GM12878 (cell line): ENCODE measurements at regions not wholly inside any gene's neighbourhood (a gene's known extent, or its start where the extent isn't known, plus 50 kb on each side); places are given as distances from the start of the nearest gene placed in this dataset.

Experiments
- ATAC-seq: fragments of 200-7000 bp; cut with Tn5 transposase; 3 replicates; pipeline ENCODE4 v1.9.1; 2020; ENCODE audit warnings: mild to moderate bottlenecking, moderate library complexity
- BruUV-seq: library from RNA; stranded (reverse); fragments of 400-500 nt; replicated peaks from 2 replicates; lab custom pipeline; 2021; lab: Mats Ljungman, UMichigan
- CTCF ChIA-PET: fragments of 300-600 bp; sonication (Branson Sonifier 250); formaldehyde crosslinking; extraction: SDS; loops from one replicate; lab custom pipeline; 2021; ENCODE audit warnings: inconsistent platforms; lab: Yijun Ruan, JAX
- POLR2A ChIA-PET: fragments of 350-600 bp; formaldehyde crosslinking; extraction: SDS; loops from one replicate; lab custom pipeline; 2021; ENCODE audit warnings: inconsistent platforms; lab: Charles Lee
- RAD21 ChIA-PET: fragments of 300-600 bp; sonication (Branson Sonifier 250); formaldehyde crosslinking; loops from one replicate; lab custom pipeline; 2023; ENCODE audit warnings: antibody characterized with exemption; ENCODE audit not compliant: unreplicated experiment; lab: Charles Lee
- SMC1A ChIA-PET: fragments of 300-600 bp; sonication (Branson Sonifier 250); formaldehyde crosslinking; loops from one replicate; lab custom pipeline; 2023; ENCODE audit not compliant: unreplicated experiment, uncharacterized antibody; lab: Charles Lee
- DNase-seq: peaks from one replicate; pipeline ENCODE4 v3.0.0-alpha.2; 2011; ENCODE audit warnings: low read depth, low spot score
- FAIRE-seq: peaks from 3 replicates; lab custom pipeline; 2011; peaks lifted over from hg19 to GRCh38; lab: Jason Lieb, UNC
- H2AFZ ChIP-seq: 2 replicates; pipeline ENCODE4 v1.6.0; 2011; ENCODE audit warnings: low read depth, low read length, control low read depth; ENCODE audit not compliant: control insufficient read depth
- H3K27ac ChIP-seq: 2 replicates; pipeline ENCODE4 v1.5.1; 2011; ENCODE audit warnings: control low read depth; ENCODE audit not compliant: control insufficient read depth, insufficient read depth
- H3K27me3 ChIP-seq, 2 experiments: replicated peaks in 1 of 2; 2 replicates each; pipeline versions ENCODE4 v1.6.0 to v1.6.1; 2011; ENCODE audit warnings: low read length in 1 of 2; ENCODE audit not compliant: control insufficient read depth in 2 of 2, insufficient read depth in 2 of 2
- H3K36me3 ChIP-seq, 2 experiments: 2 replicates each; pipeline ENCODE4 v1.5.1; 2011; ENCODE audit warnings: low read length in 1 of 2; ENCODE audit not compliant: control insufficient read depth in 2 of 2, insufficient read depth in 2 of 2
- H3K4me1 ChIP-seq: 2 replicates; pipeline ENCODE4 v1.6.1; 2011; ENCODE audit warnings: mild to moderate bottlenecking, low read length, moderate library complexity, mixed read lengths; ENCODE audit not compliant: control insufficient read depth, insufficient read depth
- H3K4me2 ChIP-seq: 2 replicates; pipeline ENCODE4 v1.6.0; 2011; ENCODE audit warnings: control low read depth; ENCODE audit not compliant: control insufficient read depth, insufficient read depth
- H3K4me3 ChIP-seq: fragments of 200-600 bp; sonication (generic); 2 replicates; pipeline ENCODE4 v1.5.1; 2016
- H3K79me2 ChIP-seq: 2 replicates; pipeline ENCODE4 v1.6.0; 2011; ENCODE audit warnings: low read length; ENCODE audit not compliant: control insufficient read depth, insufficient read depth
- H3K9ac ChIP-seq: 2 replicates; pipeline ENCODE4 v1.8.0; 2011; ENCODE audit warnings: low read length, control low read depth, mixed read lengths; ENCODE audit not compliant: control insufficient read depth, insufficient read depth
- H3K9me3 ChIP-seq: replicated peaks from 3 replicates; pipeline ENCODE4 v1.5.1; 2011; ENCODE audit warnings: mild to moderate bottlenecking, low read length; ENCODE audit not compliant: control insufficient read depth, insufficient read depth
- H4K20me1 ChIP-seq: 2 replicates; pipeline ENCODE4 v1.6.0; 2011; ENCODE audit not compliant: control insufficient read depth, insufficient read depth
- CREB1 ChIP-seq: IDR thresholded peaks from 2 replicates; pipeline ENCODE4 v1.6.1; 2012; ENCODE audit warnings: low read depth, mild to moderate bottlenecking, inconsistent platforms
- EZH2 ChIP-seq: IDR thresholded peaks from 2 replicates; pipeline ENCODE4 v1.6.1; 2012; ENCODE audit warnings: low read depth, mild to moderate bottlenecking, control low read depth, inconsistent platforms, low read length, borderline replicate concordance; ENCODE audit not compliant: control insufficient read depth
- MYB ChIP-seq: fragments of 150-350 bp; IDR thresholded peaks from 2 replicates; pipeline ENCODE4 v1.6.1; 2014; ENCODE audit warnings: mild to moderate bottlenecking, low read depth, low read length, borderline replicate concordance
- ZSCAN29 ChIP-seq: fragments of 450-650 bp; IDR thresholded peaks from 2 replicates; pipeline ENCODE4 v1.6.1; 2017; ENCODE audit warnings: mild to moderate bottlenecking, moderate library complexity
- WGBS: methylation state at CpG from one replicate; pipeline ENCODE4 v1.1.6; 2016; ENCODE audit warnings: low lambda C conversion rate; ENCODE audit not compliant: insufficient replicate concordance, insufficient coverage; ENCODE audit errors: missing lambda C conversion rate; 5-methylcytosine and 5-hydroxymethylcytosine counted together
- in situ Hi-C: fragments of 300-500 bp; cut with MboI; formaldehyde crosslinking; loops from 9 replicates; pipeline ENCODE4 v1.14.3; 2018; ENCODE audit warnings: mixed read lengths
- intact Hi-C: fragments of 100-400 bp; cut with micrococcal nuclease; formaldehyde crosslinking; loops from one replicate; pipeline ENCODE4 v1.14.2; 2022; ENCODE audit not compliant: unreplicated experiment
- TF ChIP-seq, protein P1 (sequence below): IDR thresholded peaks from 2 replicates; pipeline ENCODE4 v1.6.1; 2012; ENCODE audit warnings: improper control_type of control experiment, low read depth, low read length; ENCODE audit not compliant: insufficient replicate concordance
- TF ChIP-seq, protein P2 (sequence below): fragments of 450-650 bp; formaldehyde crosslinking; IDR thresholded peaks from 2 replicates; pipeline ENCODE4 v1.4.0; 2020; ENCODE audit warnings: mild to moderate bottlenecking, moderate library complexity
- TF ChIP-seq, protein P3 (sequence below): fragments of 450-650 bp; IDR thresholded peaks from 2 replicates; pipeline ENCODE4 v1.6.1; 2016; ENCODE audit warnings: mild to moderate bottlenecking, moderate library complexity, borderline replicate concordance
- TF ChIP-seq, protein P4 (sequence below): IDR thresholded peaks from 2 replicates; pipeline ENCODE4 v1.6.1; 2011; ENCODE audit warnings: low read depth, mild to moderate bottlenecking, low read length, moderate library complexity, borderline replicate concordance; ENCODE audit errors: extremely low read depth

DNA sequence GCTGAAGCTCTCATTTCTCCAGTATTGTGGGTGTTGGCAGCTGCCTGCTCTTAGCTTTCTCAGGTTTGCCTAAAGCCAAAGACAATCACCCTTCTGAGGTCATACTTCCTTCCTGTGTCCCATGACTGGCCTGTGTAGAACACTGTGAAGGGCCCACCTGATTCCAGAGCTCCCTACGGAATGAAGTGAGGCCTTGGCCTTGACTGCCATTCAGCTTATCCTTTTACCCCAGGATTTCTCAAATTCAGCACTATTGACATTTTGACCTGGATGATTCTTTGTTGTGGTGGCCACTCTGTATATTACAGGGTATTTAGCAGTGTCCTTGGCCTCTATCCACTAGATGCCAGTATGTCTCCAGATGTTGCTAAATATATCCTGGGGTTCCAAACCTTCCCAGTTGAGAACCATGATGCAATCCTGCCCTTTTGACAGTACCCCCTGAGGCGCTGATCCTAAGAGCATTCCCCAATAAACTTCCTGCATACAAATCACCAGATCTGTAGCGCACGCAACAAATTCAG lies 112.3 kb upstream of the KRR1 start (continued):
- TF ChIP-seq, protein P1, sequence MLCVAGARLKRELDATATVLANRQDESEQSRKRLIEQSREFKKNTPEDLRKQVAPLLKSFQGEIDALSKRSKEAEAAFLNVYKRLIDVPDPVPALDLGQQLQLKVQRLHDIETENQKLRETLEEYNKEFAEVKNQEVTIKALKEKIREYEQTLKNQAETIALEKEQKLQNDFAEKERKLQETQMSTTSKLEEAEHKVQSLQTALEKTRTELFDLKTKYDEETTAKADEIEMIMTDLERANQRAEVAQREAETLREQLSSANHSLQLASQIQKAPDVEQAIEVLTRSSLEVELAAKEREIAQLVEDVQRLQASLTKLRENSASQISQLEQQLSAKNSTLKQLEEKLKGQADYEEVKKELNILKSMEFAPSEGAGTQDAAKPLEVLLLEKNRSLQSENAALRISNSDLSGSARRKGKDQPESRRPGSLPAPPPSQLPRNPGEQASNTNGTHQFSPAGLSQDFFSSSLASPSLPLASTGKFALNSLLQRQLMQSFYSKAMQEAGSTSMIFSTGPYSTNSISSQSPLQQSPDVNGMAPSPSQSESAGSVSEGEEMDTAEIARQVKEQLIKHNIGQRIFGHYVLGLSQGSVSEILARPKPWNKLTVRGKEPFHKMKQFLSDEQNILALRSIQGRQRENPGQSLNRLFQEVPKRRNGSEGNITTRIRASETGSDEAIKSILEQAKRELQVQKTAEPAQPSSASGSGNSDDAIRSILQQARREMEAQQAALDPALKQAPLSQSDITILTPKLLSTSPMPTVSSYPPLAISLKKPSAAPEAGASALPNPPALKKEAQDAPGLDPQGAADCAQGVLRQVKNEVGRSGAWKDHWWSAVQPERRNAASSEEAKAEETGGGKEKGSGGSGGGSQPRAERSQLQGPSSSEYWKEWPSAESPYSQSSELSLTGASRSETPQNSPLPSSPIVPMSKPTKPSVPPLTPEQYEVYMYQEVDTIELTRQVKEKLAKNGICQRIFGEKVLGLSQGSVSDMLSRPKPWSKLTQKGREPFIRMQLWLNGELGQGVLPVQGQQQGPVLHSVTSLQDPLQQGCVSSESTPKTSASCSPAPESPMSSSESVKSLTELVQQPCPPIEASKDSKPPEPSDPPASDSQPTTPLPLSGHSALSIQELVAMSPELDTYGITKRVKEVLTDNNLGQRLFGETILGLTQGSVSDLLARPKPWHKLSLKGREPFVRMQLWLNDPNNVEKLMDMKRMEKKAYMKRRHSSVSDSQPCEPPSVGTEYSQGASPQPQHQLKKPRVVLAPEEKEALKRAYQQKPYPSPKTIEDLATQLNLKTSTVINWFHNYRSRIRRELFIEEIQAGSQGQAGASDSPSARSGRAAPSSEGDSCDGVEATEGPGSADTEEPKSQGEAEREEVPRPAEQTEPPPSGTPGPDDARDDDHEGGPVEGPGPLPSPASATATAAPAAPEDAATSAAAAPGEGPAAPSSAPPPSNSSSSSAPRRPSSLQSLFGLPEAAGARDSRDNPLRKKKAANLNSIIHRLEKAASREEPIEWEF: no peak

DNA sequence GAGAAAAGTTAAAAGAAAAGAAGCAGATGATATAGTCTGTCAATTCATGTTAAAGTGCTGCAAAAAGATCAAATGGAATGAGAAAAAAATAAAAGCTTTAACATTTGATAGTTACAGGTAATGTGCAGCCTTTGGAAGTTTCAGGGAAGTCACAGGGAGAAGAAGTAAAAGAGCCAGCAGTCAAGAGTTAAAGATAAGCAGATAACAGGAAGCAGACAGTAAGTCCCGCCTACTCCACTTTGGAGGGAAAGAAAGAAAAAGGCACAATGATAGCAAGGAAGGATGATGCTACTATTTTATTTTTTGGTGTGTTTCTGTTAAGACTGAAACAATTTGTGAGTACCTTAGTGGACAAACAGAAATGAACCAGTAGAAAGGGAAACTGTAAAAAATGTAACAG lies 111.1 kb upstream of the KRR1 start:
- H3K9me3 ChIP-seq: no peaks in the 10 kb centered on the region
- no peak overlapping the region for H3K4me2 ChIP-seq
- H3K4me3 ChIP-seq: no peak overlapping the region
- intact Hi-C loops: no loop called here
- no peak overlapping the region for H3K9ac ChIP-seq
- FAIRE-seq (no peak), ATAC-seq (no peak), DNase-seq (no peak)
- H4K20me1 ChIP-seq: no peaks in the 10 kb centered on the region
- BruUV-seq: no TSS peak
- 100% methylated on average over 1 of the region's 1 CpG for WGBS
- no peaks in the 10 kb centered on the region for H3K79me2 ChIP-seq
- H3K27ac ChIP-seq: no peak overlapping the region
- no peaks in the 10 kb centered on the region for H3K36me3 ChIP-seq
- in situ Hi-C loops: no loop called here
- ChIA-PET CTCF (interaction anchor here (1.2 kb wide), 1 partner anchor 116 kb away, joined by 4 read pairs; no protein-coding TSS in a partner anchor), POLR2A (no interaction called here), SMC1A (interaction anchor here (0.7 to 1.2 kb wide), 3 partner anchors 12 to 399 kb away, joined by 3 read pairs; no protein-coding TSS in a partner anchor), RAD21 (no interaction called here)
- no peaks in the 10 kb centered on the region for H3K27me3 ChIP-seq
- no peak overlapping the region for H2AFZ ChIP-seq
- H3K4me1 ChIP-seq: no peaks in the 10 kb centered on the region
- no peak for TF ChIP-seq CREB1
- TF ChIP-seq MYB: no peak
- TF ChIP-seq ZSCAN29: no peak
- TF ChIP-seq, protein P2, sequence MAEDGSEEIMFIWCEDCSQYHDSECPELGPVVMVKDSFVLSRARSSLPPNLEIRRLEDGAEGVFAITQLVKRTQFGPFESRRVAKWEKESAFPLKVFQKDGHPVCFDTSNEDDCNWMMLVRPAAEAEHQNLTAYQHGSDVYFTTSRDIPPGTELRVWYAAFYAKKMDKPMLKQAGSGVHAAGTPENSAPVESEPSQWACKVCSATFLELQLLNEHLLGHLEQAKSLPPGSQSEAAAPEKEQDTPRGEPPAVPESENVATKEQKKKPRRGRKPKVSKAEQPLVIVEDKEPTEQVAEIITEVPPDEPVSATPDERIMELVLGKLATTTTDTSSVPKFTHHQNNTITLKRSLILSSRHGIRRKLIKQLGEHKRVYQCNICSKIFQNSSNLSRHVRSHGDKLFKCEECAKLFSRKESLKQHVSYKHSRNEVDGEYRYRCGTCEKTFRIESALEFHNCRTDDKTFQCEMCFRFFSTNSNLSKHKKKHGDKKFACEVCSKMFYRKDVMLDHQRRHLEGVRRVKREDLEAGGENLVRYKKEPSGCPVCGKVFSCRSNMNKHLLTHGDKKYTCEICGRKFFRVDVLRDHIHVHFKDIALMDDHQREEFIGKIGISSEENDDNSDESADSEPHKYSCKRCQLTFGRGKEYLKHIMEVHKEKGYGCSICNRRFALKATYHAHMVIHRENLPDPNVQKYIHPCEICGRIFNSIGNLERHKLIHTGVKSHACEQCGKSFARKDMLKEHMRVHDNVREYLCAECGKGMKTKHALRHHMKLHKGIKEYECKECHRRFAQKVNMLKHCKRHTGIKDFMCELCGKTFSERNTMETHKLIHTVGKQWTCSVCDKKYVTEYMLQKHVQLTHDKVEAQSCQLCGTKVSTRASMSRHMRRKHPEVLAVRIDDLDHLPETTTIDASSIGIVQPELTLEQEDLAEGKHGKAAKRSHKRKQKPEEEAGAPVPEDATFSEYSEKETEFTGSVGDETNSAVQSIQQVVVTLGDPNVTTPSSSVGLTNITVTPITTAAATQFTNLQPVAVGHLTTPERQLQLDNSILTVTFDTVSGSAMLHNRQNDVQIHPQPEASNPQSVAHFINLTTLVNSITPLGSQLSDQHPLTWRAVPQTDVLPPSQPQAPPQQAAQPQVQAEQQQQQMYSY (CRISPR knock-in tag): no peak
- TF ChIP-seq EZH2: no peak
- TF ChIP-seq, protein P3, sequence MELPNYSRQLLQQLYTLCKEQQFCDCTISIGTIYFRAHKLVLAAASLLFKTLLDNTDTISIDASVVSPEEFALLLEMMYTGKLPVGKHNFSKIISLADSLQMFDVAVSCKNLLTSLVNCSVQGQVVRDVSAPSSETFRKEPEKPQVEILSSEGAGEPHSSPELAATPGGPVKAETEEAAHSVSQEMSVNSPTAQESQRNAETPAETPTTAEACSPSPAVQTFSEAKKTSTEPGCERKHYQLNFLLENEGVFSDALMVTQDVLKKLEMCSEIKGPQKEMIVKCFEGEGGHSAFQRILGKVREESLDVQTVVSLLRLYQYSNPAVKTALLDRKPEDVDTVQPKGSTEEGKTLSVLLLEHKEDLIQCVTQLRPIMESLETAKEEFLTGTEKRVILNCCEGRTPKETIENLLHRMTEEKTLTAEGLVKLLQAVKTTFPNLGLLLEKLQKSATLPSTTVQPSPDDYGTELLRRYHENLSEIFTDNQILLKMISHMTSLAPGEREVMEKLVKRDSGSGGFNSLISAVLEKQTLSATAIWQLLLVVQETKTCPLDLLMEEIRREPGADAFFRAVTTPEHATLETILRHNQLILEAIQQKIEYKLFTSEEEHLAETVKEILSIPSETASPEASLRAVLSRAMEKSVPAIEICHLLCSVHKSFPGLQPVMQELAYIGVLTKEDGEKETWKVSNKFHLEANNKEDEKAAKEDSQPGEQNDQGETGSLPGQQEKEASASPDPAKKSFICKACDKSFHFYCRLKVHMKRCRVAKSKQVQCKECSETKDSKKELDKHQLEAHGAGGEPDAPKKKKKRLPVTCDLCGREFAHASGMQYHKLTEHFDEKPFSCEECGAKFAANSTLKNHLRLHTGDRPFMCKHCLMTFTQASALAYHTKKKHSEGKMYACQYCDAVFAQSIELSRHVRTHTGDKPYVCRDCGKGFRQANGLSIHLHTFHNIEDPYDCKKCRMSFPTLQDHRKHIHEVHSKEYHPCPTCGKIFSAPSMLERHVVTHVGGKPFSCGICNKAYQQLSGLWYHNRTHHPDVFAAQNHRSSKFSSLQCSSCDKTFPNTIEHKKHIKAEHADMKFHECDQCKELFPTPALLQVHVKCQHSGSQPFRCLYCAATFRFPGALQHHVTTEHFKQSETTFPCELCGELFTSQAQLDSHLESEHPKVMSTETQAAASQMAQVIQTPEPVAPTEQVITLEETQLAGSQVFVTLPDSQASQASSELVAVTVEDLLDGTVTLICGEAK: no peak
- TF ChIP-seq, protein P4, sequence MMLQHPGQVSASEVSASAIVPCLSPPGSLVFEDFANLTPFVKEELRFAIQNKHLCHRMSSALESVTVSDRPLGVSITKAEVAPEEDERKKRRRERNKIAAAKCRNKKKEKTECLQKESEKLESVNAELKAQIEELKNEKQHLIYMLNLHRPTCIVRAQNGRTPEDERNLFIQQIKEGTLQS: no peak
